GM23338 (cell line): ENCODE measurements at regions not wholly inside any gene's neighbourhood (a gene's known extent, or its start where the extent isn't known, plus 50 kb on each side); places are given as distances from the start of the nearest gene placed in this dataset.

Experiments used
- ATAC-seq: fragments of 200-7000 bp; cut with Tn5 transposase; 3 replicates; pipeline ENCODE4 v1.9.1; 2020
- DNase-seq: peaks from one replicate; pipeline ENCODE4 v3.0.0-alpha.2; 2015; ENCODE audit warnings: low spot score
- H2AFZ ChIP-seq: fragments of 200-600 bp; sonication (generic); 2 replicates; pipeline ENCODE4 v1.8.0; 2016; ENCODE audit warnings: antibody characterized with exemption, mild to moderate bottlenecking, moderate library complexity
- H3F3A ChIP-seq: fragments of 200-600 bp; sonication (generic); replicated peaks from 2 replicates; pipeline ENCODE4 v1.8.0; 2017; ENCODE audit warnings: antibody characterized with exemption, mixed run types, low read depth
- H3K27ac ChIP-seq: fragments of 200-600 bp; sonication (generic); 2 replicates; pipeline ENCODE4 v1.6.1; 2016; ENCODE audit warnings: low read depth
- H3K27me3 ChIP-seq: fragments of 200-600 bp; sonication (generic); 2 replicates; pipeline ENCODE4 v1.8.0; 2016; ENCODE audit warnings: mild to moderate bottlenecking, mixed run types, moderate library complexity; ENCODE audit not compliant: insufficient read depth
- H3K36me3 ChIP-seq: fragments of 200-600 bp; sonication (generic); 2 replicates; pipeline ENCODE4 v1.8.0; 2016; ENCODE audit warnings: mild to moderate bottlenecking; ENCODE audit not compliant: insufficient read depth
- H3K4me1 ChIP-seq: fragments of 200-600 bp; sonication (generic); 2 replicates; pipeline ENCODE4 v1.8.0; 2016; ENCODE audit warnings: mild to moderate bottlenecking, moderate library complexity; ENCODE audit not compliant: insufficient read depth
- H3K4me2 ChIP-seq: fragments of 200-600 bp; sonication (generic); 2 replicates; pipeline ENCODE4 v1.7.1; 2017; ENCODE audit warnings: mixed run types
- H3K4me3 ChIP-seq: fragments of 200-600 bp; sonication (generic); 2 replicates; pipeline ENCODE4 v1.6.1; 2016; ENCODE audit warnings: mixed run types
- H3K79me2 ChIP-seq: fragments of 200-600 bp; sonication (generic); replicated peaks from 2 replicates; pipeline ENCODE4 v1.8.0; 2017; ENCODE audit warnings: mild to moderate bottlenecking; ENCODE audit not compliant: insufficient read depth
- H3K9me2 ChIP-seq: fragments of 200-600 bp; sonication (generic); 2 replicates; pipeline ENCODE4 v1.8.0; 2017; ENCODE audit not compliant: insufficient read depth
- H4K20me1 ChIP-seq: fragments of 200-600 bp; sonication (generic); replicated peaks from 2 replicates; pipeline ENCODE4 v1.8.0; 2017; ENCODE audit warnings: mild to moderate bottlenecking; ENCODE audit not compliant: insufficient read depth
- H3K27ac Mint-ChIP-seq: 2 replicates; pipeline ENCODE4 v1.8.0; 2020; ENCODE audit warnings: inconsistent platforms, mild to moderate bottlenecking, moderate library complexity, mixed read lengths
- H3K27me3 Mint-ChIP-seq: 3 replicates; pipeline ENCODE4 v1.8.0; 2022; ENCODE audit warnings: low read depth, mild to moderate bottlenecking, moderate library complexity, mixed read lengths, inconsistent platforms; ENCODE audit not compliant: insufficient read depth, poor library complexity
- H3K36me3 Mint-ChIP-seq: 3 replicates; pipeline ENCODE4 v1.8.0; 2021; ENCODE audit warnings: low read depth, mild to moderate bottlenecking, inconsistent platforms, moderate library complexity, mixed read lengths
- H3K4me1 Mint-ChIP-seq: 3 replicates; pipeline ENCODE4 v1.8.0; 2020; ENCODE audit warnings: mild to moderate bottlenecking, inconsistent platforms, mixed read lengths
- H3K4me3 Mint-ChIP-seq: 3 replicates; pipeline ENCODE4 v1.8.0; 2021; ENCODE audit warnings: moderate library complexity, mild to moderate bottlenecking, inconsistent platforms, mixed read lengths
- H3K9me3 Mint-ChIP-seq: 3 replicates; pipeline ENCODE4 v1.8.0; 2020; ENCODE audit warnings: moderate library complexity, mild to moderate bottlenecking, inconsistent platforms, mixed read lengths
- CREB1 ChIP-seq: fragments of 250-450 bp; sonication (Bioruptor Pico); IDR thresholded peaks from 2 replicates; pipeline ENCODE4 v1.5.0; 2020; ENCODE audit warnings: low read depth, mild to moderate bottlenecking, moderate library complexity
- EZH2 ChIP-seq: fragments of 200-600 bp; sonication (generic); IDR thresholded peaks from one replicate; pipeline ENCODE4 v1.8.0; 2017; ENCODE audit warnings: antibody characterized with exemption, mild to moderate bottlenecking, low read depth; ENCODE audit not compliant: unreplicated experiment
- EZH2phosphoT487 ChIP-seq: fragments of 200-600 bp; sonication (generic); IDR thresholded peaks from one replicate; pipeline ENCODE4 v1.8.1; 2018; ENCODE audit warnings: antibody characterized with exemption; ENCODE audit not compliant: unreplicated experiment
- JUNB ChIP-seq: IDR thresholded peaks from one replicate; pipeline ENCODE4 v1.6.1; 2016; ENCODE audit warnings: antibody characterized with exemption; ENCODE audit not compliant: unreplicated experiment
- NANOG ChIP-seq: IDR thresholded peaks from 2 replicates; pipeline ENCODE4 v1.6.1; 2016; ENCODE audit warnings: antibody characterized with exemption, borderline replicate concordance
- STAT1 ChIP-seq: IDR thresholded peaks from one replicate; pipeline ENCODE4 v1.6.1; 2016; ENCODE audit warnings: antibody characterized with exemption; ENCODE audit not compliant: unreplicated experiment
- ZNF114 ChIP-seq: fragments of 250-450 bp; sonication (Bioruptor Pico); IDR thresholded peaks from 2 replicates; pipeline ENCODE4 v1.5.0; 2020; ENCODE audit warnings: mild to moderate bottlenecking, moderate library complexity
- ZNF331 ChIP-seq: fragments of 250-450 bp; sonication (Bioruptor Pico); IDR thresholded peaks from 2 replicates; pipeline ENCODE4 v1.5.0; 2020; ENCODE audit warnings: low read depth, mild to moderate bottlenecking, moderate library complexity
- TF ChIP-seq, protein P1 (sequence below): IDR thresholded peaks from 2 replicates; pipeline ENCODE4 v1.6.1; 2016; ENCODE audit warnings: antibody characterized with exemption
- TF ChIP-seq, protein P2 (sequence below): IDR thresholded peaks from one replicate; pipeline ENCODE4 v1.6.1; 2018; ENCODE audit warnings: antibody characterized with exemption; ENCODE audit not compliant: unreplicated experiment
- TF ChIP-seq, protein P3 (sequence below), 2 experiments: fragments of 200-600 bp in 1 of 2; sonication (generic) in 1 of 2; conservative IDR thresholded peaks; 2 replicates each; pipeline versions ENCODE4 v1.5.1 to v1.6.1; 2016 to 2017; ENCODE audit warnings: antibody characterized with exemption in 2 of 2, low read depth in 2 of 2, mild to moderate bottlenecking in 2 of 2, moderate library complexity in 1 of 2
- TF ChIP-seq, protein P4 (sequence below): fragments of 250-450 bp; sonication (Bioruptor Pico); IDR thresholded peaks from 2 replicates; pipeline ENCODE4 v1.5.0; 2020; ENCODE audit warnings: mild to moderate bottlenecking, moderate library complexity

DNA sequence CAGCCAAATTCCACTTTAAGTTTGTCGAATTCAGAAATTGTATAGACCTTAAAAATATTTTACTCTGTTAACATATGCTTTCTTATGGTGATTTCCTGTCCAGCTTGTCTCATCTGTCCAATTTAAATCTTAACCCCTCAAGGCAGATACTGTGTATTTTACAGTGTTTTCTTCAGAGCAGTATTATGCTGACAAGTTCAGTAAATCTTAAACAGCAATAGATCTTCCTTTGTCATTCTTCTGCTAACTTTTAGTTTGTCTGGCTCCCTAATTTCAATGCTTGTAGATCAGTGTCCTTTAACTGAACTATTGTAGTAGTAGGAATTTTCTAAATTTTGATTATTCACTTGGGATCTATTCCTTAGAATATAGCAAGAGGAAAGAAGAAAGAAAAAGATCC is 52.8 kb upstream of the MEIS1 start:
- Mint-ChIP-seq H3K4me3 (no peak overlapping the region), H3K27me3 (no peaks in the 10 kb centered on the region), H3K4me1 (peaks cover 2% of the 10 kb centered on the region; the same call in 1 of the 3 replicates), H3K27ac (no peak overlapping the region), H3K9me3 (no peaks in the 10 kb centered on the region), H3K36me3 (no peaks in the 10 kb centered on the region)
- Histone ChIP-seq H3K27ac (no peak overlapping the region), H3K4me1 (no peaks in the 10 kb centered on the region; the same call in 1 of the 2 replicates), H3K4me2 (no peak overlapping the region), H3K27me3 (no peaks in the 10 kb centered on the region), H4K20me1 (no peaks in the 10 kb centered on the region), H3F3A (no peaks in the 10 kb centered on the region), H3K4me3 (no peak overlapping the region), H2AFZ (no peak overlapping the region), H3K9me2 (no peaks in the 10 kb centered on the region), H3K36me3 (no peaks in the 10 kb centered on the region), H3K79me2 (no peaks in the 10 kb centered on the region)
- DNase-seq = no peak
- ATAC-seq = no peak
- TF ChIP-seq, protein P1, sequence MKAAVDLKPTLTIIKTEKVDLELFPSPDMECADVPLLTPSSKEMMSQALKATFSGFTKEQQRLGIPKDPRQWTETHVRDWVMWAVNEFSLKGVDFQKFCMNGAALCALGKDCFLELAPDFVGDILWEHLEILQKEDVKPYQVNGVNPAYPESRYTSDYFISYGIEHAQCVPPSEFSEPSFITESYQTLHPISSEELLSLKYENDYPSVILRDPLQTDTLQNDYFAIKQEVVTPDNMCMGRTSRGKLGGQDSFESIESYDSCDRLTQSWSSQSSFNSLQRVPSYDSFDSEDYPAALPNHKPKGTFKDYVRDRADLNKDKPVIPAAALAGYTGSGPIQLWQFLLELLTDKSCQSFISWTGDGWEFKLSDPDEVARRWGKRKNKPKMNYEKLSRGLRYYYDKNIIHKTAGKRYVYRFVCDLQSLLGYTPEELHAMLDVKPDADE = no peak
- no peak for TF ChIP-seq EZH2phosphoT487
- no peak for TF ChIP-seq ZNF331
- TF ChIP-seq, protein P2, sequence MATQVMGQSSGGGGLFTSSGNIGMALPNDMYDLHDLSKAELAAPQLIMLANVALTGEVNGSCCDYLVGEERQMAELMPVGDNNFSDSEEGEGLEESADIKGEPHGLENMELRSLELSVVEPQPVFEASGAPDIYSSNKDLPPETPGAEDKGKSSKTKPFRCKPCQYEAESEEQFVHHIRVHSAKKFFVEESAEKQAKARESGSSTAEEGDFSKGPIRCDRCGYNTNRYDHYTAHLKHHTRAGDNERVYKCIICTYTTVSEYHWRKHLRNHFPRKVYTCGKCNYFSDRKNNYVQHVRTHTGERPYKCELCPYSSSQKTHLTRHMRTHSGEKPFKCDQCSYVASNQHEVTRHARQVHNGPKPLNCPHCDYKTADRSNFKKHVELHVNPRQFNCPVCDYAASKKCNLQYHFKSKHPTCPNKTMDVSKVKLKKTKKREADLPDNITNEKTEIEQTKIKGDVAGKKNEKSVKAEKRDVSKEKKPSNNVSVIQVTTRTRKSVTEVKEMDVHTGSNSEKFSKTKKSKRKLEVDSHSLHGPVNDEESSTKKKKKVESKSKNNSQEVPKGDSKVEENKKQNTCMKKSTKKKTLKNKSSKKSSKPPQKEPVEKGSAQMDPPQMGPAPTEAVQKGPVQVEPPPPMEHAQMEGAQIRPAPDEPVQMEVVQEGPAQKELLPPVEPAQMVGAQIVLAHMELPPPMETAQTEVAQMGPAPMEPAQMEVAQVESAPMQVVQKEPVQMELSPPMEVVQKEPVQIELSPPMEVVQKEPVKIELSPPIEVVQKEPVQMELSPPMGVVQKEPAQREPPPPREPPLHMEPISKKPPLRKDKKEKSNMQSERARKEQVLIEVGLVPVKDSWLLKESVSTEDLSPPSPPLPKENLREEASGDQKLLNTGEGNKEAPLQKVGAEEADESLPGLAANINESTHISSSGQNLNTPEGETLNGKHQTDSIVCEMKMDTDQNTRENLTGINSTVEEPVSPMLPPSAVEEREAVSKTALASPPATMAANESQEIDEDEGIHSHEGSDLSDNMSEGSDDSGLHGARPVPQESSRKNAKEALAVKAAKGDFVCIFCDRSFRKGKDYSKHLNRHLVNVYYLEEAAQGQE = no peak
- TF ChIP-seq ZNF114 (CRISPR knock-in tag) = no peak
- no peak for TF ChIP-seq CREB1
- TF ChIP-seq, protein P3, sequence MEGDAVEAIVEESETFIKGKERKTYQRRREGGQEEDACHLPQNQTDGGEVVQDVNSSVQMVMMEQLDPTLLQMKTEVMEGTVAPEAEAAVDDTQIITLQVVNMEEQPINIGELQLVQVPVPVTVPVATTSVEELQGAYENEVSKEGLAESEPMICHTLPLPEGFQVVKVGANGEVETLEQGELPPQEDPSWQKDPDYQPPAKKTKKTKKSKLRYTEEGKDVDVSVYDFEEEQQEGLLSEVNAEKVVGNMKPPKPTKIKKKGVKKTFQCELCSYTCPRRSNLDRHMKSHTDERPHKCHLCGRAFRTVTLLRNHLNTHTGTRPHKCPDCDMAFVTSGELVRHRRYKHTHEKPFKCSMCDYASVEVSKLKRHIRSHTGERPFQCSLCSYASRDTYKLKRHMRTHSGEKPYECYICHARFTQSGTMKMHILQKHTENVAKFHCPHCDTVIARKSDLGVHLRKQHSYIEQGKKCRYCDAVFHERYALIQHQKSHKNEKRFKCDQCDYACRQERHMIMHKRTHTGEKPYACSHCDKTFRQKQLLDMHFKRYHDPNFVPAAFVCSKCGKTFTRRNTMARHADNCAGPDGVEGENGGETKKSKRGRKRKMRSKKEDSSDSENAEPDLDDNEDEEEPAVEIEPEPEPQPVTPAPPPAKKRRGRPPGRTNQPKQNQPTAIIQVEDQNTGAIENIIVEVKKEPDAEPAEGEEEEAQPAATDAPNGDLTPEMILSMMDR (conservative IDR thresholded peaks at IDR 0.05; ENCODE audit: low read depth in 2 of 2) = no peak
- no peak for TF ChIP-seq EZH2
- TF ChIP-seq, protein P4, sequence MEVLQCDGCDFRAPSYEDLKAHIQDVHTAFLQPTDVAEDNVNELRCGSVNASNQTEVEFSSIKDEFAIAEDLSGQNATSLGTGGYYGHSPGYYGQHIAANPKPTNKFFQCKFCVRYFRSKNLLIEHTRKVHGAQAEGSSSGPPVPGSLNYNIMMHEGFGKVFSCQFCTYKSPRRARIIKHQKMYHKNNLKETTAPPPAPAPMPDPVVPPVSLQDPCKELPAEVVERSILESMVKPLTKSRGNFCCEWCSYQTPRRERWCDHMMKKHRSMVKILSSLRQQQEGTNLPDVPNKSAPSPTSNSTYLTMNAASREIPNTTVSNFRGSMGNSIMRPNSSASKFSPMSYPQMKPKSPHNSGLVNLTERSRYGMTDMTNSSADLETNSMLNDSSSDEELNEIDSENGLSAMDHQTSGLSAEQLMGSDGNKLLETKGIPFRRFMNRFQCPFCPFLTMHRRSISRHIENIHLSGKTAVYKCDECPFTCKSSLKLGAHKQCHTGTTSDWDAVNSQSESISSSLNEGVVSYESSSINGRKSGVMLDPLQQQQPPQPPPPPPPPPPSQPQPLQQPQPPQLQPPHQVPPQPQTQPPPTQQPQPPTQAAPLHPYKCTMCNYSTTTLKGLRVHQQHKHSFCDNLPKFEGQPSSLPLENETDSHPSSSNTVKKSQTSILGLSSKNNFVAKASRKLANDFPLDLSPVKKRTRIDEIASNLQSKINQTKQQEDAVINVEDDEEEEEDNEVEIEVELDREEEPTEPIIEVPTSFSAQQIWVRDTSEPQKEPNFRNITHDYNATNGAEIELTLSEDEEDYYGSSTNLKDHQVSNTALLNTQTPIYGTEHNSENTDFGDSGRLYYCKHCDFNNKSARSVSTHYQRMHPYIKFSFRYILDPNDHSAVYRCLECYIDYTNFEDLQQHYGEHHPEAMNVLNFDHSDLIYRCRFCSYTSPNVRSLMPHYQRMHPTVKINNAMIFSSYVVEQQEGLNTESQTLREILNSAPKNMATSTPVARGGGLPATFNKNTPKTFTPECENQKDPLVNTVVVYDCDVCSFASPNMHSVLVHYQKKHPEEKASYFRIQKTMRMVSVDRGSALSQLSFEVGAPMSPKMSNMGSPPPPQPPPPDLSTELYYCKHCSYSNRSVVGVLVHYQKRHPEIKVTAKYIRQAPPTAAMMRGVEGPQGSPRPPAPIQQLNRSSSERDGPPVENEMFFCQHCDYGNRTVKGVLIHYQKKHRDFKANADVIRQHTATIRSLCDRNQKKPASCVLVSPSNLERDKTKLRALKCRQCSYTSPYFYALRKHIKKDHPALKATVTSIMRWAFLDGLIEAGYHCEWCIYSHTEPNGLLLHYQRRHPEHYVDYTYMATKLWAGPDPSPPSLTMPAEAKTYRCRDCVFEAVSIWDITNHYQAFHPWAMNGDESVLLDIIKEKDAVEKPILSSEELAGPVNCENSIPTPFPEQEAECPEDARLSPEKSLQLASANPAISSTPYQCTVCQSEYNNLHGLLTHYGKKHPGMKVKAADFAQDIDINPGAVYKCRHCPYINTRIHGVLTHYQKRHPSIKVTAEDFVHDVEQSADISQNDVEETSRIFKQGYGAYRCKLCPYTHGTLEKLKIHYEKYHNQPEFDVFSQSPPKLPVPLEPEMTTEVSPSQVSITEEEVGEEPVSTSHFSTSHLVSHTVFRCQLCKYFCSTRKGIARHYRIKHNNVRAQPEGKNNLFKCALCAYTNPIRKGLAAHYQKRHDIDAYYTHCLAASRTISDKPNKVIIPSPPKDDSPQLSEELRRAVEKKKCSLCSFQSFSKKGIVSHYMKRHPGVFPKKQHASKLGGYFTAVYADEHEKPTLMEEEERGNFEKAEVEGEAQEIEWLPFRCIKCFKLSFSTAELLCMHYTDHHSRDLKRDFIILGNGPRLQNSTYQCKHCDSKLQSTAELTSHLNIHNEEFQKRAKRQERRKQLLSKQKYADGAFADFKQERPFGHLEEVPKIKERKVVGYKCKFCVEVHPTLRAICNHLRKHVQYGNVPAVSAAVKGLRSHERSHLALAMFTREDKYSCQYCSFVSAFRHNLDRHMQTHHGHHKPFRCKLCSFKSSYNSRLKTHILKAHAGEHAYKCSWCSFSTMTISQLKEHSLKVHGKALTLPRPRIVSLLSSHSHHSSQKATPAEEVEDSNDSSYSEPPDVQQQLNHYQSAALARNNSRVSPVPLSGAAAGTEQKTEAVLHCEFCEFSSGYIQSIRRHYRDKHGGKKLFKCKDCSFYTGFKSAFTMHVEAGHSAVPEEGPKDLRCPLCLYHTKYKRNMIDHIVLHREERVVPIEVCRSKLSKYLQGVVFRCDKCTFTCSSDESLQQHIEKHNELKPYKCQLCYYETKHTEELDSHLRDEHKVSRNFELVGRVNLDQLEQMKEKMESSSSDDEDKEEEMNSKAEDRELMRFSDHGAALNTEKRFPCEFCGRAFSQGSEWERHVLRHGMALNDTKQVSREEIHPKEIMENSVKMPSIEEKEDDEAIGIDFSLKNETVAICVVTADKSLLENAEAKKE (CRISPR knock-in tag) = no peak
- TF ChIP-seq STAT1 = no peak
- TF ChIP-seq JUNB = no peak
- no peak for TF ChIP-seq NANOG
